GM21825 (cell line): ENCODE measurements at regions not wholly inside any gene's neighbourhood (a gene's known extent, or its start where the extent isn't known, plus 50 kb on each side); places are given as distances from the start of the nearest gene placed in this dataset.
"Not testable (repeated sequence)": the region's sequence is repeated elsewhere in the genome, so short reads cannot be mapped to it uniquely, and the experiment has no call there.

ENCODE experiments used
- ATAC-seq: cut with Tn5 transposase; IDR thresholded peaks from one replicate; pipeline ENCODE4 v1.9.1; 2021; ENCODE audit warnings: mild to moderate bottlenecking, moderate library complexity; ENCODE audit not compliant: unreplicated experiment

- no peak for ATAC-seq
These were observed 1176.8 kb downstream of the EFNA5 start for GRCh38 chr5:106493910-106494309.

DNA sequence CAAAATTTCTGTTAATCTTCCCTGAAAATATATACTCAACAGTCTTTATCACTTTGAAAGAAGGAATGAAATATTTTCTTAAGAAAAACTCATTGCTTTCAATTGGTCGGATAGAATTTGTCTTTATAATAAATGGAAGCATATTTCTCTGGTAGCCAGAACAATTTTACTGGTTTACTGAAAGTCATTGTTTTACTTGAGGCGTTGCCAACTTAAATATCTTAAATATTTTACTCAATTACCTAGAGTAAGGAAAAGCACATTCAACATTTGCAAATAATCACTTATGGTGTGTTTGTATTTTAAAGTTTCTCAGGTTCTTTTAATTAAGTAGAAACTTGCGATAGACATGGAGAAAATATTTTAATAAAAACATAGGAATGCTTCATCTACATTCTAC is 1181.7 kb downstream of the EFNA5 start:
- ATAC-seq, result no peak

GRCh38 chr5:106488407-106488806 is 1182.3 kb downstream of the EFNA5 start:
- no peak for ATAC-seq

GRCh38 chr5:106481374-106481773 is 1189.4 kb downstream of the EFNA5 start:
- ATAC-seq, result no peak

- ATAC-seq, result no peak
These were observed 1194.1 kb downstream of the EFNA5 start for GRCh38 chr5:106476630-106477029.

GRCh38 chr5:106474066-106474465 is 1196.7 kb downstream of the EFNA5 start:
- no peak for ATAC-seq

DNA sequence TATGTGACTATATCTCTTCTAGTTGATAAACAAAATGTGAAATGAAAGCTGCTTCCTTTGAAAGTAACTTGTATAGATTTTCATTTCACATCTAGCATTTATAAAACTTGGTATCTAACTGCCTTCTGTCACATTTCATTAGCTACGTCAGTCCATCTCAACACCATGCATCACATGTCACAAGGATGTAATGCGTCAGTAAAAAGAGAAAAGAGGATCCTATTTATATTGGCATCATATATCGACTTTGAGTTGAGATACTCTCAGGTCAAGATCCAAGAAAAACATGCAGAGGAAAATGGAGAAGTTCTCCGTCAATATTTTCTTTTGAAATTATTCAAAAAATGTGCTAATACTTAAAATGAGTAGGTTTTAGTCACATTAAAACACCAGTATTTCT is 1211.2 kb downstream of the EFNA5 start:
- no peak for ATAC-seq

GRCh38 chr5:106454651-106455415 is 1215.9 kb downstream of the EFNA5 start:
- no peak for ATAC-seq

GRCh38 chr5:106454050-106454449 is 1216.7 kb downstream of the EFNA5 start:
- ATAC-seq, result no peak

GRCh38 chr5:106451998-106452397 is 1218.7 kb downstream of the EFNA5 start:
- ATAC-seq, result no peak

GRCh38 chr5:106443746-106444145 is 1227.0 kb downstream of the EFNA5 start:
- ATAC-seq, result no peak

GRCh38 chr5:106435185-106435584 is 1235.6 kb downstream of the EFNA5 start:
- ATAC-seq, result no peak

GRCh38 chr5:106430733-106431132 is 1240.0 kb downstream of the EFNA5 start:
- not testable (repeated sequence) for ATAC-seq

DNA sequence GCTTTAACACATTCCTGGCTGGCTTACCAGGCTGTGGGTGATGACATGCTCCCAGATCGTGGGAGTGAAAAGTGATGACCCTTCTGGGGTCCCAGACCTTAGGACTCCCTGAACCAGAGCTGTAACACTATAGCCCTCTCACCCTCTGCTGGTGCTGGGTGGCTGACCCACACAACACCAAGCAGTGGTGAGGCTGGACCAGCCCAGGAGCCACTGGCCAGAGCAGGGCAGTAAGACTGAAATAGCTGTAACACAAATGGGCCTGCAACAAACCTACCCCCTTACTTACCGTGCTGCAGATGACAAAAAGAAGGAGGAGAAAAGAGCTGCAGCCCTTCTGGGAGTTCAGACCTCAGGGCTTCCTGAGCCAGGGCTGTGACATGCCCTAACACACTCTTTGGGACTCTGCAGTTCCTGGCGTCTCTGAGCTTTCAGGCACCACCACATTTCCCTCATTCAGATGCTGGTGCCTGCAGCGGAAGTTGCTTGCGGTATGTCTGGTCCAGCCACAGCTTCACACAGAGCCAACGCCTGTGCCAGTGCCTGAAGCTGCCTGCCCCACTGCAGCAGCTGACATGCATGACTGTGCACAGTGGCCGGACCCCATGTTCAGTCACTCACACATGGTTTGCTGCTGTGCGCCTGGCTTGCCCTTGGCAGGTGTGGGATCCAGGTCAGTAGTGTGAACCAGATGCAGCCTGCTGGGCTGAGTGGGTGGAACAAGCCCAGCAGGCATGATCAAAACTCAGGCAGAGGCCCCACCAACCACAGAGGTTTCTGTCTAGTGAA is 1247.4 kb downstream of the EFNA5 start:
- ATAC-seq, result no peak

DNA sequence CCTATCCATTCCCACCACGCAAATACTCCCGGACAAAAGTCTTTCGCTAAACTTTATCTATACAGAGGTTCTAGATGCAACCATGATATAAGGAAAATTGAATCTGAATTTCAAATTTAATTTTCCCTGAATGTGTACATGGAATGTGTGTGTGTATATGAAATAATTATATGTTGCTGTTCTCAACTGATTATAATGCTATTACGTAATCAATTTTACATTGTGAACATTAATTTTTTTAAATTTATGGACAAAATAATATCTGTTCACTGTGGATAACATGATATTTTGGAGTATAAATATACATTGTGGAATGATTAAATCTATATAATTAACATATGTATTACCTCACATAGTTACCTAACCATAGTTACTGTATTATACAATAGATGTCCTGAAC is 1250.6 kb downstream of the EFNA5 start:
- no peak for ATAC-seq

DNA sequence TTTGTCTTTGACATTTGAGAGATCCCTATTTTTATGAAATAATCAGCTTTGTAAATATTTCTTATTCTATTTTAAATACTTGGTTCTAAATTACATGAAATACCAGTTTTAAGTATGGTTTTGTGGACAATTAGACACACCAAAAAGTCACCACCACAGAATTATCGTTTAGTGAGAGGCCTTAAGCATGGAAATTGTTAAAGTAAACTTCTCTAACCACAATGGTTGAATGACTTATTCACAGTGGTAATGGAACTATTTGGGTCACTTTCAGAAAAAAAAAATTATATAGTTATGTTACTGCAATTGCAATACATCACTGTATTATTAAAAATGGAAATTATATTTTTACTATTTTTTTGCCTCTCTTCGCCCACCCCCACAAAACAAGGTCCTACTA is 1252.5 kb downstream of the EFNA5 start:
- no peak for ATAC-seq

DNA sequence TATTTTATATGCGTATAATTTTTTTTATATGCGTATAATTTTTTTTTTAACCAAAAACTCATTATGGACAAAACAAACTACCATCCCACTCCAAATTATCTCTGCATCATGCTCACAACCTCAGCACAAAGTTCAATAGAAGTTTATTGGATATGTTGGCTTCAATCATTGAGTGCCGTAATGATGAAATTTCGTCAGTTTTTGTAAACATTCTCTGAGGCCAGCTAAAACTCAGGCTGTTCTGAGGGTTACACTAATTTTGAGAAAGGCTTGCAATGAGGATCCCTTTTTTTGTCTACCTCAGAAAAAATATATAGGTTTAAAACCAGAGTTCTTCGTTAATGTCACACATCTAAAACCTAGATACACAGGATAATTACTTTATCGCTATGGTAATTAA is 1253.2 kb downstream of the EFNA5 start:
- ATAC-seq, result no peak

GRCh38 chr5:106417163-106417562 is 1253.6 kb downstream of the EFNA5 start:
- ATAC-seq, result no peak

DNA sequence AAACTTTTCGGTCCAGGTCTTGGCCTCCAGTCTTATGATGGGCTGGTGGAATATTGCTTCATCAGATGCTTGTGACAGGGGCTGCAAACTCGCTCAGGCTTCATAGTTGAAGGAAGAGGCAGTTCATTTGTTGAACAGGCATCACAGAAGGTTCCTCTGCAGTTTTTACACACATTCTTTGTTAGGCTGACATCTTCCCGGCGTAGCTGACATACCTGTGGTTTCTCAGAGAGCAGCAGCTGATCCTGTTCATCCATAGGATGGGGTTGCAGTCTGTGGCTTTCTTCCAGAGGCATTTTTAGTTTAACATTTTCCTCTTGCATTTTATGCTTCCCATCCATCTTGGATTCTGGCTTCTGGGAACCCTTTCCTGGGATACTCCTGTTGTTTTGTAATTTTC is 1255.2 kb downstream of the EFNA5 start:
- no peak for ATAC-seq

GRCh38 chr5:106414342-106414741 is 1256.4 kb downstream of the EFNA5 start:
- no peak for ATAC-seq

DNA sequence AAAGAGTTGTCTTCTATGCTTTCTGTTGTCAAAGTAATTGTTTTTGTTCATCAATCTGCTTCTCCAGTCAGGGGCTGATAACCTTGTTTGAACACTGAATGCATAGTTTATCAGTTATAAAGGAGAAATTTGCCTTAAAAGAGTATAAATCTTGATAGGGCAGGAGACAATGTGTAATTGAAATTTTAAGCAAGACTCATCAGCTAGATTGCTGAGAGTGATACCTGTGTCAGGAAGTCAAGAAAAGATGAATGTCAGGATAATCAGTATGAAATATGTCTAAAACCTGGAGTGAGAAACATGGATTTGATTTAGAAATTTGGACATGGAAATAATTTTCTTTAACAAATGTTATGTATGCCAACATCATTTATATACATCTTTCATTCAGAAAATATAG is 1258.1 kb downstream of the EFNA5 start:
- no peak for ATAC-seq

DNA sequence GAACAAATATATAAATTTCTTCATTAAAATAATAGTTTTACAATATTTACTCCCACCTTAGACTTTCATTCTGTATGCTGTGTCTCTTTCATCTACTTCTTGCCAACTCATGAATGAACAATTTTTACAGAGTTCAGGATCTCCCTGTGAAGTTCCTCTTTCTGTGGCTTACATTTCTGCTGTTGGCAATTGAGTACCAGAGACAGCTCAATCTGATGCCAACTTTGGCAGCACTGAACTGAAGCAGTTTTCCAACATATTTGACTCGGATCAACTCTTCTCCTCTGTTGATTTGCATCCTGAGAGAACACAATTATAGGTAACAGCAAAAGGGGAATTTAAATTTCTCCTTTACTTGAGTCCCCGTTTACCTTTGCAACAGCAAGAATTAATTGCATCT is 1262.2 kb downstream of the EFNA5 start:
- ATAC-seq, result no peak
